ENCODE measurements at regions not wholly inside any gene's neighbourhood (a gene's known extent, or its start where the extent isn't known, plus 50 kb on each side); places are given as distances from the start of the nearest gene placed in this dataset.

DNA sequence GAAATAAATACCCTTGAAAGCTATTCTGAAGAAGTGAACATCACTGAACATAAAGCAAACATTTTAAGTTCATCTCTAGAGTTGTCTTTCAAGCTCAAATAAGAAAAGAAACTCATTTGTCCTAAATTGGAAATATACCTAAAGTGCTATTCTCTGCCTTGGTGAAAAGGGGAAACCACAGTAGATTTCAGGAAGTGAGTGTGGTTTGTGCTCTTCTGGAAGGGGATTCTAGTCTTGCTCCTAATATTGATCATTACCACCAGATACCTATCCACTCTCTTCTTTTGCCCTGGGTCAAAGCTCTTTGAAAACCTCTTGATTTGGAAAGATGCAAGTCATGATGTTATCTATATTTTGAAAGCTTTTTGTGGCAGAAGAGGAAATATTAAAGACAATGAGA, 798.1 kb downstream of the ADGRL2 start:
- H3K27me3 ChIP-seq: no peaks in the 10 kb centered on the region
- no peaks in the 10 kb centered on the region for H3K36me3 ChIP-seq
- DNase-seq (no peak), FAIRE-seq (no peak), ATAC-seq (no peak)
- no peak overlapping the region for H3K4me3 ChIP-seq
- H3K4me1 ChIP-seq: no peaks in the 10 kb centered on the region
- H3K27ac ChIP-seq: no peak overlapping the region
- no peaks in the 10 kb centered on the region for H3K9me3 ChIP-seq
- intact Hi-C loops (cut with DNase I): no loop called here
- no peak for TF ChIP-seq CTCF (IDR thresholded peaks at IDR 0.05)

GRCh38 chr1:82598337-82598736, 797.6 kb downstream of the ADGRL2 start:
- Histone ChIP-seq H3K9me3 (no peaks in the 10 kb centered on the region), H3K36me3 (no peaks in the 10 kb centered on the region), H3K27ac (no peak overlapping the region), H3K27me3 (no peaks in the 10 kb centered on the region), H3K4me1 (no peaks in the 10 kb centered on the region), H3K4me3 (no peak overlapping the region)
- TF ChIP-seq CTCF (IDR thresholded peaks at IDR 0.05): no peak
- DNase-seq (no peak), FAIRE-seq (no peak), ATAC-seq (no peak)
- intact Hi-C loops (cut with DNase I): no loop called here

DNA sequence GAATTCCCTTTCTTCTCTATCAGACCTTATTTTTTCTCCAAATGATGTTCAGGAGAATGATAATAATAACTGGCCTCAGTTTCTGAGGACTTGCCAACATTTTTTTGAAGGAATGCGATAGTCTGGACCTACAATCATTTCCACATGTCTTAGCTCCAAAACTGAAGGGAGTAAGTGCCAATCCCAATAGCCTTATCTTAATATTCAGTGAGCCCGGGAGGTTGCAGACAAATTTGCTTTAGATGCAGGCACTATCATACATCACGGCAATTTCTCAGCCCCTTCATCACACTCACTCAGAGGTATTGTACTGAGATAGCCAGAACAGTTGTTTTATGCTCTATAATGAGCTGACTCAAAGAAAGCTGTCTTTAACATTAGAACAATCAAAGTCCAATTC, 796.9 kb downstream of the ADGRL2 start:
- Histone ChIP-seq H3K27ac (no peak overlapping the region), H3K9me3 (no peaks in the 10 kb centered on the region), H3K4me3 (no peak overlapping the region), H3K36me3 (no peaks in the 10 kb centered on the region), H3K4me1 (no peaks in the 10 kb centered on the region), H3K27me3 (no peaks in the 10 kb centered on the region)
- no peak for FAIRE-seq
- no peak for TF ChIP-seq CTCF (IDR thresholded peaks at IDR 0.05)
- DNase-seq: no peak
- 34 to 35% methylated on average over 3 of the region's 3 CpGs for WGBS, 2 donors
- intact Hi-C loops (cut with DNase I): no loop called here
- no peak for ATAC-seq

DNA sequence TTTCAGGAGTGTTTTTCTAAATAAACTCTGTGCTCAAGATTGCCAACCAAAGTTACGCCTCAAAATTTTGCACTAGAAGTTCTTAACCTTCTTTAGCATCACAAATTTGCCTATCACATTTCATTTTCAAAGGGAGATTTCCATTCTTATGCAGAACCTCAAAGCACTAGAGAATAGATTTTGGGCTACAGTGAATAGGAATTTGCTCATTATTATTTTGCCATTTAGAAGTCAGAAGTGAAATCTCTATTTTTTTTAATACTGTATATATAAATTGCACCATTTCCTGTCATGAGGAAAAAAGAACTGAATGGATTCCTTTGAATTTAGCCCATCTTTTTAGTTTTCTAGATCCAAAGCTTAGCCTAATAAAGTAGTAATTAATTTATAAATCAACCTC, 796.4 kb downstream of the ADGRL2 start:
- H3K27ac ChIP-seq: no peak overlapping the region
- H3K4me3 ChIP-seq: no peak overlapping the region
- FAIRE-seq (no peak), ATAC-seq (no peak), DNase-seq (no peak)
- 87 to 98% methylated on average over 1 of the region's 1 CpG for WGBS, 2 donors
- H3K4me1 ChIP-seq: no peaks in the 10 kb centered on the region
- no peaks in the 10 kb centered on the region for H3K36me3 ChIP-seq
- no peak for TF ChIP-seq CTCF (IDR thresholded peaks at IDR 0.05)
- intact Hi-C loops (cut with DNase I): no loop called here
- H3K9me3 ChIP-seq: no peaks in the 10 kb centered on the region
- no peaks in the 10 kb centered on the region for H3K27me3 ChIP-seq

DNA sequence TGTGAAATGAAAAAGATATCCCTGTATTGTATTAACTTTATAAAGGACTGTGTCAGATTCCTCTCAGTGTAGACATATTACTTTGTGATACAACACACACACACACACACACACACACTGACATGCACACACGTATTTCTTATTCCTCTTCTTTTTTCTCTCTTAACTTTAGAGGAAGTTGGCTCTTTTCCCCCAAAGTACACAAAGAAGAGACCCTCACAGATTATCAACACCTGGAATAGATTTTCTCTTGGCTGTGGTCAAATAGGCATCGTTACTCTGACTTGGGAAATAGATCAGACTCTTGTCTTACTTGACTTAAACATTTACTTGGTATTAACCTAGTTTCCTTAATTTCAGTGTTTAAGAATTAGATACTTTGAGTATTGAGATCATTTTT, 792.8 kb downstream of the ADGRL2 start:
- intact Hi-C loops (cut with DNase I): no loop called here
- Histone ChIP-seq H3K36me3 (no peaks in the 10 kb centered on the region), H3K9me3 (no peaks in the 10 kb centered on the region), H3K4me1 (no peaks in the 10 kb centered on the region), H3K4me3 (no peak overlapping the region), H3K27ac (no peak overlapping the region), H3K27me3 (no peaks in the 10 kb centered on the region)
- FAIRE-seq (no peak), ATAC-seq (no peak), DNase-seq (no peak)
- TF ChIP-seq CTCF (IDR thresholded peaks at IDR 0.05): no peak
- WGBS, 2 donors: 40 to 44% methylated on average over 2 of the region's 2 CpGs

All from pancreas (tissue), 10 donors.